ENCODE measurements at regions not wholly inside any gene's neighbourhood (a gene's known extent, or its start where the extent isn't known, plus 50 kb on each side); places are given as distances from the start of the nearest gene placed in this dataset.

DNA sequence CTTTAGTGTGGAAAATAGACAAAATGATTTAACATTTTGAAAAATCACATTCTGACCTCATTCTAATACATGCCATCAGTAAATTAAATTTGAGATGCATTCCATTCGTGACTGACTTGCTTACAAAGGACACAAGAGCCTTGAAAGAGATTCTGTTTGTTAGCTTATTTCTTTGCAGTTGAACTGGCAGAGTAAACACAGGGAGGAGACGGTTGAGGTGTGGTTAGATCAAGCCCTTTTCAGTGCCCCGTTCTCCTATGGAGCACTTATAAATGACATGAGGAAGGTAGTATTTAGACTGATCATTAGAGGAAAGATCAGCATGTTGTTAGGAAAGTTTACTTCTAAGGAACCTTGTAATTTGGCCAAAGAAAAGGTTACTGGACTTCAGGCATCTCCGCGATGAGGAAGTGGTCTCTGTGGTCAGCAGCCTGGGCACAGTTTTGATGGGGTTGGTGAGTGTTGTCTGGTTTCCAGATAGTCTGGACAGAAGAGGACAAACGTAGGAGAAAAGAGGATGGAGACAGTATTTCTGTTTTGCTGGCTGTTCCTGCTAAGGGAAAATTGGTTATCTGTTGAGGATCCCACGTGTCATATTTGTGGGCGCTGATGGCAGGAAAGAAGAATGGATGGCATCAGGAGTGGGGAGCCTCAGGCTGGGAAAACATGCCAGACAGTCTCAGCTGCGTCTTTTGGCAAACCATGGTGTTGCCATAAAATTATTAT lies 328.9 kb upstream of the TBL1XR1 start:
- no peak overlapping the region for H3K27ac ChIP-seq
- no peaks in the 10 kb centered on the region for H3K9me3 ChIP-seq
- no peaks in the 10 kb centered on the region for H3K36me3 ChIP-seq
- no peaks in the 10 kb centered on the region for H3K27me3 ChIP-seq
- TF ChIP-seq, protein P1, sequence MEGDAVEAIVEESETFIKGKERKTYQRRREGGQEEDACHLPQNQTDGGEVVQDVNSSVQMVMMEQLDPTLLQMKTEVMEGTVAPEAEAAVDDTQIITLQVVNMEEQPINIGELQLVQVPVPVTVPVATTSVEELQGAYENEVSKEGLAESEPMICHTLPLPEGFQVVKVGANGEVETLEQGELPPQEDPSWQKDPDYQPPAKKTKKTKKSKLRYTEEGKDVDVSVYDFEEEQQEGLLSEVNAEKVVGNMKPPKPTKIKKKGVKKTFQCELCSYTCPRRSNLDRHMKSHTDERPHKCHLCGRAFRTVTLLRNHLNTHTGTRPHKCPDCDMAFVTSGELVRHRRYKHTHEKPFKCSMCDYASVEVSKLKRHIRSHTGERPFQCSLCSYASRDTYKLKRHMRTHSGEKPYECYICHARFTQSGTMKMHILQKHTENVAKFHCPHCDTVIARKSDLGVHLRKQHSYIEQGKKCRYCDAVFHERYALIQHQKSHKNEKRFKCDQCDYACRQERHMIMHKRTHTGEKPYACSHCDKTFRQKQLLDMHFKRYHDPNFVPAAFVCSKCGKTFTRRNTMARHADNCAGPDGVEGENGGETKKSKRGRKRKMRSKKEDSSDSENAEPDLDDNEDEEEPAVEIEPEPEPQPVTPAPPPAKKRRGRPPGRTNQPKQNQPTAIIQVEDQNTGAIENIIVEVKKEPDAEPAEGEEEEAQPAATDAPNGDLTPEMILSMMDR (IDR thresholded peaks at IDR 0.05), result no peak
- DNase-seq (ENCODE audit: low spot score), result no peak
- peaks cover 0 to 7% of the 10 kb centered on the region in 2 donors for H3K4me1 ChIP-seq
- no peak overlapping the region for H3K4me3 ChIP-seq

DNA sequence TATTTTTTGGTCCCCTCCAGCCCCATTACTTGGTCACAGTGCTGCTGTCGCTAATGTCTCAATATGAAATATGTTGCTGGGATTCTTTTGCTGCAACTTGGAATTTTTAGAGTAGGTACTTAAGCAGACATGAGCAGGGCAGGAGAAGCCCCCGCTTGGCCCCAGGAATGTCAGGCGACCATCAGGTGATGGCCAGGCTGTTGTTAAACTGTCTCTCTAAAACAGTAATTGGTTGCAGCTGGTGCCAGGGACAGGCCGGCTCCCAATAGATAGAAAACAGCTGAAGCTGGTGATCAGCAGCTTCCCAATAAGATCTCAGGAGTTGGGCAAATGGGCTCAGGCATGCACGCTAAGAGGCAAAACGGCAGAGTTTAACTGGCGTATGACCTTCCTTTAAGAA lies 329.9 kb upstream of the TBL1XR1 start:
- no peak for DNase-seq (ENCODE audit: low spot score)
- no peak overlapping the region for H3K4me3 ChIP-seq
- H3K4me1 ChIP-seq, result peaks cover 0 to 7% of the 10 kb centered on the region in 2 donors
- H3K27ac ChIP-seq, result no peak overlapping the region
- TF ChIP-seq, protein P1 (IDR thresholded peaks at IDR 0.05), result no peak
- H3K27me3 ChIP-seq, result no peaks in the 10 kb centered on the region
- no peaks in the 10 kb centered on the region for H3K36me3 ChIP-seq
- no peaks in the 10 kb centered on the region for H3K9me3 ChIP-seq

DNA sequence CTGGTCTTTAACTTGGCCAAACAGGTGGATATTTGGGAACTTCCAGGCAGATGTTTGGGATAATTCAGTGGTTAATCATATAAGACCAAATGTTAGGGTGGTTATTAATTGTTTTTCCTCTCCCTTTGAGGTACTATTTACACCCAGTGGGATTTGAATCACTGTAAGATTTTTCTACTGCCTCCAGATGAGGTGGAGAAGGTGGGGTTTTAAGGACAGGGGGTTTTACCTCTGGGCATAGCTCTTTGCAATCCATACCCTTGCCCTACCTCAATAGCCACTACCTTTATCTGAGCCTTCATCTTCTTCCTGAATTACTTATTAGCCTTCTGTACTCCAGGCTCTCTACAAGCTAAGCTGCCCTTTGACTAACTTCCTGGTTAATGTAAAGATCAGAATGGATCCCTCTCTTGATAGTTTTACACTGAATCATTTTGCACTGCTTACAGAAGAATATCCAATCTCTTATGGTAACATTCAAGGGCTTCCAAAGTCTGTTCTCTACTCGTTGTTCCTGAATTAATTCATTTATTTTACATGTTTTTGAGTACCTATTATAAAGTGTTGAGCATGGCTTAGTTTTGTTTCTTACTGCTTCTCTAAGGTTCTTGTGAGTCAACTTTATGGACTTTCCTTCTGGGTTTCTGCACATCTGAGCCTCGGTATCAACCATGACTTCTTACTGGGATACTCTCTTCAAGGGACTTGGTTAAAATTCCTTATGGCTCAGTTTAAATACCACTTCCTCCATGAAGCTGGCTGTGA lies 331.2 kb upstream of the TBL1XR1 start:
- no peak overlapping the region for H3K27ac ChIP-seq
- H3K4me1 ChIP-seq, result peaks cover 0 to 7% of the 10 kb centered on the region in 2 donors
- H3K27me3 ChIP-seq, result no peaks in the 10 kb centered on the region
- TF ChIP-seq, protein P1 (IDR thresholded peaks at IDR 0.05), result no peak
- H3K36me3 ChIP-seq, result no peaks in the 10 kb centered on the region
- H3K4me3 ChIP-seq, result no peak overlapping the region
- H3K9me3 ChIP-seq, result no peaks in the 10 kb centered on the region
- no peak for DNase-seq (ENCODE audit: low spot score)

DNA sequence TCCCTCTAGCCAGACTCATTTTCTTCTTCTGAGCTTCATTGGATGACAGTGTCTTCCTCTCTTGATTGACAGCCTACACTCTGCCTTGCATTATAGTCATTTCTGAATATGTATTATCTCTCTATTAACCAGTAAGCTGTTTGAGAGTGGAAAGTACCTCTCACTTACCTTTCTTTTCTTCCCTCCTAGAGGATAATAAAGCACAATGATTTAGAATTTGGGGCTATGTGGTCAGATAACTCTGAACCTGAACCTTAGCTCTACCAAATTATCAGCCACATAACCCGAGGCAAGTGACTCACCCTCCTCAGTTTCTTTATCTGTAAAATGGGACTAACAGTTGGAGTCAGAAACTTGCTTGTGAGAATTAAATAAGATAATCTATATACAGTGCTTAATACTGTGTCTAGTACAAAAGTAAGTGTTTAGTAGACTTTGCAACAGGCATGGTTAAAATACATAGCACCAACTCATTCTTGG lies 331.8 kb upstream of the TBL1XR1 start:
- H3K9me3 ChIP-seq, result no peaks in the 10 kb centered on the region
- H3K4me1 ChIP-seq, result peaks cover 0 to 7% of the 10 kb centered on the region in 2 donors
- no peak overlapping the region for H3K4me3 ChIP-seq
- TF ChIP-seq, protein P1 (IDR thresholded peaks at IDR 0.05), result no peak
- H3K36me3 ChIP-seq, result no peaks in the 10 kb centered on the region
- no peak for DNase-seq (ENCODE audit: low spot score)
- no peaks in the 10 kb centered on the region for H3K27me3 ChIP-seq
- no peak overlapping the region for H3K27ac ChIP-seq

DNA sequence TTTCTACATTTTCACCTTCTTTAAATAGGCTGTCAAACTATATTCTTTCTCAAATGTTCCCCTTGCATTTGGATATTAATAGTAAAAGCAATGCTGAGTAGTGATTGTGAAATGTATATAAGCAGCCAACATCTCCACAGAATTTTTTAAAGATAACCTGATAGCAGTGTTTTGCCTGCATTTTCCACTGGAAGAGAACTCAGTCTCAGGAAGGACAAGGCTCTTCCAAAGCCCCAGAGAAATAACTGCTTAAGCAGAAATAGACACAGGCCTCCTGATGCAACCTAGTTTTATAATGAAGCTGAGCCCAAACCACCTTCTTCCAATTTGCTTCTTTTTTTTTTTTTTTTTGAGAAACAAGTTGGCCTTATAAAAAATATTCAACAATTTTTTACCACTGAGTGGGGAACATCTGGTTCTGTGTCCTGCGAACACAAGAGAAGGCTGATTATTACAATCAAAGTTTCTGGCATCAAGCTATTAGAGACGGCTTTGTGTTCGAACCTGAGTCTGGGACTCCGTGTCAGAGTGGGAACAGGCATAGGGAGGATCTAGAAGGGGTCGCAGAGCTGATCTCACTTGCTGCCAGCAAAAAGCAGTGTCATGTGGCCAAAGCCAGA lies 332.5 kb upstream of the TBL1XR1 start:
- H3K27me3 ChIP-seq, result no peaks in the 10 kb centered on the region
- TF ChIP-seq, protein P1 (IDR thresholded peaks at IDR 0.05), result no peak
- H3K4me1 ChIP-seq, result peaks cover 0 to 7% of the 10 kb centered on the region in 2 donors
- no peaks in the 10 kb centered on the region for H3K36me3 ChIP-seq
- no peaks in the 10 kb centered on the region for H3K9me3 ChIP-seq
- H3K27ac ChIP-seq, result no peak overlapping the region
- no peak for DNase-seq (ENCODE audit: low spot score)
- H3K4me3 ChIP-seq, result no peak overlapping the region
